ENCODE measurements at regions not wholly inside any gene's neighbourhood (a gene's known extent, or its start where the extent isn't known, plus 50 kb on each side); places are given as distances from the start of the nearest gene placed in this dataset.

DNA sequence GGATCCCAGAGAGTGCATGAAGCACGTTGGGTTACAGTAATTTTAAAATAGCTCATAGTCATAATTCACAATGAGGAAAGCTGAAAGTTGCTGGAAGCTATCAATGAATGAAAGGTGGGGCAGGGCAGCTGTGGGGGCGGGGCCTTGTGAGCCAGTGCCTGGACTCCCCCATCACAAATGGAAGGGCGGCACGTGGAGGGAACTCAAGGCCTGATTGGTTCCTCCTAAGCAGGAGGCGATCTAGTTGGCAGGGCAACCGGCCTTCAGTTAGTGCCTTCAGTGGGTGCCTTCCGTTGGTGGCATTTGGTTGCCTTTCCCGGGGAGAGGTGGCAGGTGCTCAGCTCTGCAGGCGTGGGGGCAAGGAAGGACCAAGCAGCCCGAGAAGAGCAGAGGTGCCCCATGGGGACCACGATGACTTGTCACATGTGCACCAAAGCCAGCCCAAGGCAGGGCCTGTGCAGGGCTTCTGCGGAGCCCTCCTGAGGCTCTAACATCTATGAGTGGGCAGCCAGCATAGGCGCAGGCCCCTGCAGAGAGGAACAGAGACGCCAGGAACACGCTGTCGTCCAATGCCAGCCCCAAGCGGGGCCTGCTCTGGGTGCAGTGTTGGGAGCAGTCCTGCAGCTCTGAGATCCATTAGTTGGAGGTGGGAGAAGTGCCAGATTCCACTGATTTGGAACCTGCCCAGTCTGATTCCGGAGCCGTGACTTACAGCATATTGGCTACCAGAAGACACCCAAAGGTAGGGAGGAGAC, 59.8 kb upstream of the PDSS1 start (continued):
- TF ChIP-seq MGA (IDR thresholded peaks at IDR 0.05) (peak; percentile 31; the same call in 1 of the 2 replicates), KHSRP (IDR thresholded peaks at IDR 0.05) (no peak), ZNF584 (CRISPR knock-in tag; IDR thresholded peaks at IDR 0.05; ENCODE audit: low read depth) (no peak), ZFX (CRISPR knock-in tag; IDR thresholded peaks at IDR 0.05) (no peak), E2F1 (CRISPR knock-in tag; IDR thresholded peaks at IDR 0.05) (no peak), RBM25 (IDR thresholded peaks at IDR 0.05; ENCODE audit: low read depth, low read length, severe bottlenecking) (no peak), ZNF609 (CRISPR knock-in tag; IDR thresholded peaks at IDR 0.05; ENCODE audit: borderline replicate concordance) (no peak), JUND (IDR thresholded peaks at IDR 0.05; ENCODE audit: borderline replicate concordance, low read depth, low read length) (no peak), JUND (tag; IDR thresholded peaks at IDR 0.05; ENCODE audit: borderline replicate concordance, low read depth, low read length) (no peak)

All from K562 (cell line).